ENCODE measurements at regions not wholly inside any gene's neighbourhood (a gene's known extent, or its start where the extent isn't known, plus 50 kb on each side); places are given as distances from the start of the nearest gene placed in this dataset.
A peak's percentile ranks its signal among the peaks of the same experiment; 100 is the strongest.

GRCh38 chr14:73800970-73801515 lies 50.6 kb upstream of the PTGR2 start:
- DNase-seq = no peak

GRCh38 chr14:73797543-73798265 lies 53.9 kb upstream of the PTGR2 start:
- DNase-seq = no peak

GRCh38 chr14:73796893-73797542 lies 54.6 kb upstream of the PTGR2 start:
- no peak for DNase-seq

- DNase-seq = no peak
Observed at GRCh38 chr14:73796415-73796814, 55.2 kb upstream of the PTGR2 start.

GRCh38 chr14:73795974-73796373 lies 55.7 kb upstream of the PTGR2 start:
- no peak for DNase-seq

DNA sequence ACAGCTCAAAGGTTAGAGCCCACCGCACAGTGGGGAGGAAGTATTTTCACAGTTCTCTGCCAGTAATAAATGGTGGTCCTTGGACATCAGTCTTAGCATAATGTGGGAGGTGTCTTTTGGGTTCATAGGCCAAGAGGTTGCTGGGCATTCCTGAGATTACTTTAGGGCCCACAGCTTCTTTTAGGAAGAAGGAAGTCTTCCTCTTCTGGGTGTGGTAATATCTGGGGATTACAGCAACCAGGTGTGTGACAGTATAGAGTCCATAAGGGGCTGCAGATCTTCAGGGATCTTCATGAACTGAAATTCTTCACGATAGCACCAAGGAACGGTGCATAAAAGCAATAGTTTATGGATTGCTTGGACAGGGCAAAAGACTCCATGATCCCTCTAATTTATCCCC lies 56.2 kb upstream of the PTGR2 start:
- DNase-seq = no peak

DNA sequence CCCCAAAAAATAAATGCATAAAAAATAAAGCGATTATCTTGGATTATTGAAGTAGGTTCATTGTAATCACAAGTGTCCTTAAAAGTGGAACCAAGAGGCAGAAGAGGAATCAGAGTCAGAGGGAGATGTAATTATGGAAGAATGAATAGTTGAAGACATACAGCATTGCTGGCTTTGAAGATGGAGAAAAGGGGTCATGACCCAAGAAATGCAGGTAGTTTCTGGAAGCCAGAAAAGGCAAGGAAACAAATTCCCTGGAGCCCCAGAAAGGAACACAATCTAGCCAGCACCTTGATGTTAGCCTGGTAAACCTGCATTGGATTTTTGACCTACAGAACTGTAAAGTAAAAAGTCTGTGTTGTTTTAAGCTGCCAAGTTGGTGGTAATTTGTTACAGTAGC lies 57.5 kb upstream of the PTGR2 start:
- DNase-seq = no peak

DNA sequence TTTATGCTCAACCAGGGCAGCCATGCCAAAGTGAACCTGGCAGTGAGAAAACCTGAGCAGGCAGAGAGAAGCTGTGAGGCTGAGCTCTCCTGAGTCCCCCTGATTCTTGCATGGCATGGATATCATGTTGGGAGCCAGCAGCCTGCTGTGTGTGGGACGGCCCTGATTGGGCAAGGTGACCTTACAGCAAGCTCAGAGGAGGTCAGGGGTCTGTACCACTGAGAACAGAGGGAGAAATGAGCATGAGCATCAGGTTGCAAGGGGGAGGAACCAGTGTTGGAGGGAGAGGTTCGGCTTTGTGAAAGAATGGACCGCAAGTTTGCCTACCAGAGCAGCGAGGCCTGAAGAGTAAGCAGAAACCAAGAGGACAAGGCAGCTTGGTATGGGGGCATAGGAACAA lies 59.1 kb upstream of the PTGR2 start:
- no peak for DNase-seq

- DNase-seq = no peak
Observed at GRCh38 chr14:73789989-73790581, 61.5 kb upstream of the PTGR2 start.

DNA sequence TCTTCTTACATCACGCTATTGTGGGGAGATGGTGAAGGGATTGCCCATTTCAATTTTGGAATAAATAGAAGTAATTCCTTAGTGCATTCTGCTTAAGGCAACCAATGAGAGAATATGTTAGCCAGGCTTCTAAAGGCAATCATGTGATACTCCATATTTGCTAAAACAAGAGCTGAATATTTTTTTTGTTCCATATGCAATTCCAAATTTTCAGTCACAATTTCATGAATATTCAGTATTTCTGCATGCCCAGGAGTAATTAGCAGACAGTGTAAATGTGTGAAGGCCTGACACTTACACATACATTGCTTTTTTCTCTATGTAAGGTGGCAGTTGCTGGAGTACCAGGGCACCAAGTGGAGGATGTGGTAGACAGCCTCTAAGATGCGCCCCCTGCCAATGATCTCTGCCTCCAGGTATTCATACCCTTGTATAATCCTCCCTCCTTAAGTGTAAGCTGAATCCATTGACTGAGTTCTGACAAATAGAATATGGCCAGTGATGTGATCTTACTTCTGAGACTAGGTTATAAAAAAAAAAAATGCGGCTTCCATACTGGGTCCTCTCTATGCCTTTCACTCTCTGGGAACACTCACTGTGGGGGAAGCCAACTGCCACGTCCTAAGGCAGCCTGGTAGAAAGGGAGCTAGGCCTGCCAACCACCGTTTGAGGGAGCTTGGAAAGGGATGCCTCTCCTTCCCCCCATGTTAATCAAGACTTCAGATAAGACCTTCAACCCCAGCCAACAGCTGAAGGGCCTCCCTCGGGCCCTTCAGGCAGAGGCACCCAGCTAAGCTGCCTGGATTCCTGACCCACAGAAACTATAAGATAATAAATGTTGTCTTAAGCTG lies 62.7 kb upstream of the PTGR2 start:
- no peak for DNase-seq

- DNase-seq = no peak
Observed at GRCh38 chr14:73788317-73788598, 63.4 kb upstream of the PTGR2 start.

- no peak for DNase-seq
Observed at GRCh38 chr14:73787486-73788316, 63.9 kb upstream of the PTGR2 start.

GRCh38 chr14:73786636-73787485 lies 64.8 kb upstream of the PTGR2 start:
- DNase-seq = peak; percentile 41

GRCh38 chr14:73785834-73786635 lies 65.6 kb upstream of the PTGR2 start:
- DNase-seq = peak; percentile 32

GRCh38 chr14:73785336-73785833 lies 66.2 kb upstream of the PTGR2 start:
- DNase-seq = no peak

GRCh38 chr14:73784988-73785313 lies 66.7 kb upstream of the PTGR2 start:
- DNase-seq = no peak

DNA sequence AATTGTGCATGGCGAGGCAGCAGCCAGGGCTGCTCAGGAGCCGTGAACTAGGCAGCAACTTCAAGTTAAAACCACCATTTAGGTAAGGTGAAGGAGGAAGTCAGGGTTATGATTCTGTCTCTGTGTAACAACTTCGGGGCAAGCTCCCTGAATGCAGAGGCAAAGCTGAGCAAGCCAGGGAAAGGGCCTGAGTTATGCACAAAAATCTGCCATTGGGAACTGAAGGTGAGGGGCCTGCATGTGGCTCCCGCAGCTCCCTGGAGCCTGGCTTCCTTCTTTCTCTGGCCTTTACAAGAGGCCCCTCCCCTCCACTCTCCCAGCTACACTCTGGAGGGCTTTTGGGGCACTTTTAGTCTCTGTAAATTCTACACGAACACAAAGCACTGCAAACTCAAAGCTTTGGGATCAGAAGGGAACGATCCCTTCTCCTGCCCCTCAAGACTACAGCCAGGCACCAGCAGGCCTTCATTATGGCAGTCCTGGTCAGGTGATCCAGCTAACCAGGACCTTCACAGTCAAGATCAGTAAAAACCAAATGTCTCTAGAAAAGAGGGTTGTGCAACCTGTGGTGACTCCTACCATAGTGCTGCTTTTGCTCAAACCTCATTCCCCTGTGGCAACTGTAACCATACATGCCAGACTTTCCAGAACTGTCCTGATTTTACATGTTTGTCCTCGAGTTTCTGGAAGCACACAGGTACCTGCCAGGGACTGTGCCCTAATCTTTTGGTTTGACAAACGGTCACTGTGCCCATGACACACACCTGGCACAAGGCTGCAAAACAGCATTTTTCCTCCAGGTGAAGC lies 67.2 kb upstream of the PTGR2 start:
- no peak for DNase-seq

DNA sequence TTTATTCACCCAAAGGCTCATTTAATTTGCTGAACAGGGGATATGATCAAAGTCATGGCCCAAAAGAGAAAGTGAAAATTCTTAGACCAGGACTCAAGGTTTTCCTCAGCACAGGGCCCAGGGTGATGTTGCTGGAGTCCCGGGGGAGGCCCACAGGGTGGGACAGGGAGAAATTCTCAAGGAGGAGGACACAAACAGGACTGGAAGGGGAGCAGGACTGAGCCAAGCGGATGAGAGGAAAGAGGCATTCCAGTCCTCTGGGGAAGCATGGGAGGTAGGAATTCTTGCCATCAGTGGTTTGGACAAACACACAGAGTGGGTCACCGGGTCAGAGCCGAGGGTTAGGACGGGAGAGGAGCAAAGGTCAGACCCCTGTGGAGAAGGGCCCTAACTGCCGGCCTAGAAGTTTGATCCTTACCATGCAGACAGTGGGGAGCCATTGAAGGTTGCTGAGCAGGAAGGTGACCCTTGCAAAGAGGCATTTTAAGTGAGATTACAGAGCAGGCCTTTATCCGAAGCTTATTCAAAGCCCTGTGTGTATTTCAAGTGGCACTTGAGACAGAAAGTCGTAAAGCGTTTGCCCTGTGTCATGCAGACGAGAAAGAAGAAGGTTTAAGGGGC lies 68.4 kb upstream of the PTGR2 start:
- DNase-seq = no peak

DNA sequence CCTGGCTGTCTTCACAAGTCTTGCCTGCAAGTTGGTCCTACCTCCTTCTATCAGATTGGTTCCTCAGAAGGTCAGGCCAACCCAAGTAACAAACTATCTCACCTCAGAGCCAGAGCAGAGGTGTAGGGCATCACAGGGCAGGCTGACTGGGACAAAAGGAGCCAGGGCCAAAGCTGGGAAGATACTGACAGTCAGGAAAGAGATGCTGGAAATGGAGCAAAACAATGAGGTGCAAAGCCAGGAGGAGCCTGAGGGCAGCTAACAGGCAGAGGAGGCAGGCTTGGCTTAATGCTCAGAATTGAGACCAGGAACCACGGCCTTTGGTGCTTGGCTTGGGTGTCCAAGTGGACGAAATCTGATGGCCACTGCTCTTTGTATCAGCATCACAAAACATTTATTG lies 68.4 kb upstream of the PNMA1 start:
- no peak for DNase-seq

Measured in activated CD4-positive, alpha-beta T cell treated with anti-CD3 and anti-CD28 coated beads for 1 hour (primary cell).